ENCODE measurements at regions not wholly inside any gene's neighbourhood (a gene's known extent, or its start where the extent isn't known, plus 50 kb on each side); places are given as distances from the start of the nearest gene placed in this dataset.

DNA sequence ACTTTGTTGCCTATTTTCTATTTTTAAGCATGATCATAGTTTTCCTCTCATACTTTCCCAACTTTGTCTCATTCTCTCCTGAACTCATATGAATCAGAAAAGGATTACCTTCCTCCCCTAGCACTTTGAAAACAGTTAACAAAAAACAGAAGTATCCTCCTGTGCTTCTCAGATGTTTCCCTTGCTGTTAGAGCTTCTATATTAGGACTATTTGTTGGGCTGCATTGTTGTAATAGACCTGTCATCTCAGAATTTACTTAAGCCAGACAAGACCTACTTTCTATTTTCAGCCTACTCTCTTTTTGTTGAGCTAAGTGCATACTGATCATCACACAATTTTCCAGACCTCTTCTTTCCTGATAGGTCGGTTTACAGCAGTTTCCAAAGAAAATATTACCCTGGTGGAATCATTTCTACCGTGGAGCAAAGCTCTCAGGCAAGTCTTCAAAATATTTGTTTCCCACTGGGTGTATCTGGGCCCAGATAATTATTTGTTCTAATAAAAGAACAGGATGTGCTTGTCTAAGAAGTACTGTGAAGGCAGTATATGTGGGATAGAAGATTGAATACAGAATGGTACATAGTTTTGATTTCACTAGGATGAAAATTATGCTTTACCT is 411.9 kb upstream of the KLF6 start:
- no peak for DNase-seq (ENCODE audit: low spot score)

DNA sequence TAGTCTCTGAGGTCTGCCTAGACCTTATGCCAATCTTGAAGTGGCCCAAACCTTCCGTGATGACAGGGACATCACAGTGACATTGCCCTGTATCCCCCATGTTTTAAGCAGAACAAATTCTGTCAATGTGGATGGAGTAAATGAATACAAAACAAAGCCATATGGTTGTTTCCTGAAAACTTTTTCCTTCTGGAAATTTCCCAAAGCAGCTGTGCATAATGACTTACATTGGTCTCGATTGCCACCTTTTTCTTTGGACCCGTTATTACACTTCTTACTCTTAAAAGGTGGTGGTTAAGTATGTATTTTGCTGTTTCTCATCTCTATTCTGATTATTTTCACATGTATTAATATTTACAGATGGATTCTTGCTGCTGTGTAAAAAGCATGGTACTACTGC is 411.2 kb upstream of the KLF6 start:
- no peak for DNase-seq (ENCODE audit: low spot score)

DNA sequence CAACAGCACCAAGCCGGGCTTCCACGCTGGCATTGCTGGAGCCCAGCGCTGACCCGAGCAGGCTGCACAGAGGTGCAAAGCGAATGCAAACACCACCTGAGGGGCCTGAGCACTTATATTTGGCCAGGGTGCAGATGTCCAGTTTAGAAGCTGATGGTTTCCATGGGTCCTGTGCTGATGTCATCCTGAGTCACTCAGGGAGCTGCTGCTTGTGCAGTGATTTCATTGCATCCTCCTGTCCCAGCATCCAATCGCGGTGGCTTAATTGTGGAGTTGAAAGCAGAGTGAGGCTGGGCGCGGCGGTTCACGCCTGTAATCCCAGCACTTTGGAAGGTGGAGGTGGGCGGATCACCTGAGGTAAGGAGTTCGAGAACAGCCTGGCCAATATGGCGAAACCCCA is 410.2 kb upstream of the KLF6 start:
- DNase-seq (ENCODE audit: low spot score), result no peak

DNA sequence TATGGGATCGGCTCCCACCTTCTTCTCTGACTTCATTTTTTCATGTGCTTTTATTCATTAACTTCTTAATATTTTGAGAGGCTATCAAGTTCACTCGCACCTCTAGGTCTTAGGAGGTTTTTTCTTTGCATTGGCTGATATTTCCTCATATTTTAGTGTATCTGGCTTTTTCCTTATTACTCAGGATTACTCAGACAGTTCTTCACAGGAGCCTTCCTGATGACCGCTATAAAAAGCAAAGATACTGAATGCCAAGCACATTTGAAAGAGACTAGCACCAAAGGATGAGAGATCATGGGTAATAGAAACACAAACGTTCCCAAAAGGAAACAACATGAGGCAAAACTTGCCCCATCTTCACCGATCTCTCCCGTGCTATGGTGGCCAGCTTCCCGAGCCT is 409.2 kb upstream of the KLF6 start:
- no peak for DNase-seq (ENCODE audit: low spot score)

DNA sequence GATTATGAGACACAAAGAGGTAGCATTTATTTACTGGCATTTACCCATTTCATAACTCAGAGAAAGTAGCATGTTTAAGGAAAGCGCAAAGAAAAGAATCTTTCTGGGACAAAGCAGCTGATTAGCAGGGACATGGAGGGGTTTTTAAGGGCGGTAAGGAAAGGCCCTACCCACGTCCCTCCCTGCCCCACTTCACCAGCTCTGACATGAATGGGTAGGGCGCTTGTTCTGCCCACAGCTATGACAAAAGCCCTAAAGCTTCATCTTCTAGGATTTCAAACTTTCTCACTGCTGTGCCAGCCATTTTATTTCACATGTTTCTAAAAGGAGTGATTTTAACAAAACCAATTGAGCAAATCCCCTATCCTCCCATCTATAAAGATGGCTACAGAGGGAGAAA is 406.9 kb upstream of the KLF6 start:
- DNase-seq (ENCODE audit: low spot score), result no peak

DNA sequence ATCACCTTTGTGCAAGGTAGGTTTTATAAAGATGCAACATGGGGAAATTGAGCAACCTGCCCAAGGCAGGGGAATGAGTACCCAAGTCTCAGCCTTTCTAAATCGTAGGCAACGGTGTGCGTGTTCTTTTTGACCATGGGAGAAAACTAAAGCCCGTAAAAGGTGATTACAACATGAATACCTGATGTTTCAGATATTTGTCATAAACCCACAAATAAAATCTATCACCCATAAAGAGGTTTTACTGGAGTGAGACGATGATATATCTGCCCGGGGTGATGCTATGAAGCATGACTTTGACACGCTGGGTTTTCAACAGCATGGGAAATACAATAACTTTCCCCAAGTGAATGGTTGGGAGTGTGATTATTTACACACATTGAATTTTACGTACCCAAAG is 406.3 kb upstream of the KLF6 start:
- DNase-seq (ENCODE audit: low spot score), result no peak

DNA sequence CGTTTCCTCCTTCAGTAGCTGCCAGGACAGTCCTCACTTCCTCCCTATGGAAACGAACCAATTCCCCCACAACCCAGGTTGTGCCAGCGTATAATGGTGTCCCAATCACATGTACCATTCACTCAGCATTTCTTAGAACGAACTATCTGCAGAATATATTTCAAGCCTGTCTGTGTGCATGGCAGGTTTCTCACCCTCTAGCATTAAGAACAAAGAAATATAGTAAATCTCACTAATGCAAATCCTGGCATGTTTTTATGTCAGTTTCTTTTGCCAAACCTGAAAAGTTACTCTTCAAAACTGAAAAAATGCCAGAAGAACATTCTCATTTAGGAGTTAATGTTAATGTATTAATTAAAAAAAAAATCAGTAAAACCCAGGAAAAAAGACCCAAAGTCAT is 405.9 kb upstream of the KLF6 start:
- no peak for DNase-seq (ENCODE audit: low spot score)

DNA sequence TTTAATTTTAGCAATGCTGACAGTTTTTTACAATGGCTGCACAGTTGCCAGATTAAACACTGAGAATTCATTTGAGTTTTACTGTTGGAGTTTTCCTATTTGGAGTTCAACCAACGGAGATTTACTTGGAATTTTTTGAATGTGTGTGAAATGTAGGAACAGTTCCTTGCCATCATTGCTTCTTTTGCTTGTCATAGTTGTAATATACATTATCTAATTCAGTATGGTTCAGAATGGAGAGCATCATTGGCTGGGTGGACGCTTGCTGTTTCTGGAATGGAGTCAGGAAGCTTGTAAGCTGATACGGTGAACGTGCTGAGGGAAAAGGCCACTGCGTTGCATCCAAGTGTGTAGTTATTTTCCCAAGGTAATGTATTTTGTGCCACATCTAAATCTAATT is 404.3 kb upstream of the KLF6 start:
- no peak for DNase-seq (ENCODE audit: low spot score)

DNA sequence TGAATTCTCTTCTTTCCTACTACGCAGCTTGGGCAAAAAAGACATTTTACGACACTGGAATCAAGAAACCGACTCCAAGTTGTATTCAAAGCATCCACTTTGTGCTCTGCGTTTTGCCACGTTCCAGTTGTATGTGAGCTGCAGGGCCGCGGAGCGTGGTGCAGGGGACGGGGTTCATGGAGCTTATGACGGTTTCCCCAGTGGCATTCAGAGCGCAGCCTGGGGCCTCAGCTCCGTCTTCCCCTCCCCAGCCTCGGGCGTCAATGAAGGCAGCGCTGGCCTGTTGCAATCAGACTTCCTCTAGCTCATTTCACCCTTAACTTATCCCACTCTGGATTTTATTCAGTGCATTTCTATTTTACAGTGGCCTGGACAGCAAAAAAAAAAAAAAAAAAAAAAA is 403.4 kb upstream of the KLF6 start:
- DNase-seq (ENCODE audit: low spot score), result no peak

DNA sequence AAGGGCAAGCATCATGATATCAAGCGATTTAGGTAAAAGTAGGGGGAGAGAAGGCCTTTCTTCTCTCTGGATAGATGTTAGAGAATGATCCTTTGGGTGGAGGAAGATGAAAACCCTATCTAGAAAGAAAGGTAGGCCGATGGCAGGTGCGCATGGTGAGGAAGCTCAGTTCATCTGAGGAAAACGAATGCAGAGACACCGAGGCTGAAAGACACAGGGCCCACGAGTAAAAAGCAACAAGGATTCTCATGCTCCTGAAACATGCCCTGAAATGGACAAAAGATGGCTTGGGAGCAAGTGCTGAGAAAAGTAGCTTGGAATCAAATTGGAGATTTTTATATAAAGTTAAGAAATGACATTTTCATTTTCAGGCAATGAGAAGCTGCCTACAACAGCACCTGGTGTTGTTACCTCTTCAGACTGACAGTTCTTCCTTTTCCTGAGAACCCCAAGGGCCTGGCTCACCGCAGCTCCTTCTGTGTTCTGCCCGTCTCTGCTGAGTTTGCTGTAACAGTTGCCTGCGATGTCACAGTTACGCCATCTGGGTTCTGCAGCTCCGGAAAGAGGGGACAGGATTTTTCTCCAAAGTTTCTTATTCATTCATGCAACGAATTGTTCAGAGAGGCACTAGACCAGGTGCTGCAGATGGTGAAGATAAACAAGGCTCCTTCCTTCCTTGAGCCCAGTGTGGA is 402.0 kb upstream of the KLF6 start:
- DNase-seq (ENCODE audit: low spot score), result no peak

DNA sequence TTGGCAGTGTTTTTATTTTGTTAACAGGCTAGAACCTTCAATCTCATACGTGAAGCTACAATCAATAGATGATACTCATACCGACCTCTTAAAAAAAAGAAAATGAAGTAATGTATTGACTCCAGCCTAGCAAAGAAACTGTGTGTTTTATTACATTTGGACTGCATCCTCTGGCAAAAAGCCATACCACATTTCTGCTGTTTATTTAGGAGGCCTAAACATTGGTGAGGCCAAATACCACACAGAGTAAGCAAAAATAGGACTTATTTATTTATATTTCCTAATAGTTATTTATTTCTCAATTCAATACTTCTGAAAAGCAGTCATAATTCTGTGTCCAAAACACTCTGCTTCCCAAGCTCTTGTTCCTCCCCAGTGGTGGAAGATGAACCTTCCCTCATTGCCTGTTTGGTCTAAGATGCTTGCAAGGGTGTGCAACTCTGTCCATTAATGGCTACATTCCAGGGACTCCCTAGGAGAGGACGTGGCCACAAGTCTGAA is 398.8 kb upstream of the KLF6 start:
- no peak for DNase-seq (ENCODE audit: low spot score)

DNA sequence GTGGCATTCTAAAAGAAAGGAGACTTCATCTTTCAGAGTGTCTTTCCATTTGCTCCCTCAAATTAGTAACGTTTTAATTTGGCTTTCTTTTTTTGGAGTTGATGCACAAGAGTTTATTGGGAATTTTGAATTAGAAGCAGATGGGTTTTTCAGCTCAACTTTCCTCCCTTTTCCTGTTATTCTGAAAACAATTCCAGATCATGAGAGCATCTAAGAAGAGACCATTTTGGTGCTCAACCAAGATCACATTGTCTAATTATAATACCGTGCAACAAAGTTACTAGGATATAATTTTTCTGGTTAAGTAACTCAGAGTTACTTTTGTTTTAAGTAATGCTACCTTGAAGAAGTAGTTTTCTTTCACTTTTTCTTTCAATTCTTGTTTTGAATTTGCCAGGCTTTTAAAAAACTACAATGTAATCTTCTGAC is 396.6 kb upstream of the KLF6 start:
- no peak for DNase-seq (ENCODE audit: low spot score)

DNA sequence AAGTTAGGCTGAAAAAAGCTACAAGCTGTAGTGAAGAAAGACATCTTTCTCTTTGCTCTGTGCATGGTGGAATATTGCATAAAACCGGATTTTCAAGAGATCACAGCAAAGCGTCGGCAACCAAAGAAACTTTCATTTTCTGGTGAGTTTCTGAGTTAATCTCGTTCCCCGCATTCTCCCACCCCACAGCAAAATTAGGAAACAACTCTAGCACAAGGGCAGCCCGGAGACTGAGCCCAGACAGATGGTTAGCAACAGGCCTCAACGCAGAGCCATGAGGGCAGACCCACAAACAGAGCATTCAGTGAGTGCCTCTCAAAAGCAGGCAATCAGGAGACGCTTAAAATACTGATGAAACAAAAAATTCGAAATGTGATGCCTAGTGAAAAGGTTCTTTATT is 396.1 kb upstream of the KLF6 start:
- DNase-seq (ENCODE audit: low spot score), result no peak

DNA sequence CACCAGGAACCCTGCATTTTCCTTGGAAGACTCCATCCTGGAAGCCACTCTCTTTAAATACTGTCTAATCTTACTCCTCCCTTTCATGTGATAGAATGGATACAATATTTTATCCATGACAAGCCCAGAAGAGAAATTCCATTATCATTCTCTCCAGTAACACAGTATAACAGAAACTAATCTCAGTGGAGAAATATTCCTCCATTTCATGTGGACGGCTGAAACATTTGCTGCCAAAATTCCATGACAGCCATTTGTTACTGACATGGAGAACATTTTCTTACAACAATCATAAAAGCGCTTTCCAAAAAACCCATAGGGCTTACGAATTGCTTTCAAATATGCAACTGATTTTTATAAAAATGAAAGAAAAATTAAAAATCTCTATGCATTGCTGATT is 392.8 kb upstream of the KLF6 start:
- DNase-seq (ENCODE audit: low spot score), result no peak

DNA sequence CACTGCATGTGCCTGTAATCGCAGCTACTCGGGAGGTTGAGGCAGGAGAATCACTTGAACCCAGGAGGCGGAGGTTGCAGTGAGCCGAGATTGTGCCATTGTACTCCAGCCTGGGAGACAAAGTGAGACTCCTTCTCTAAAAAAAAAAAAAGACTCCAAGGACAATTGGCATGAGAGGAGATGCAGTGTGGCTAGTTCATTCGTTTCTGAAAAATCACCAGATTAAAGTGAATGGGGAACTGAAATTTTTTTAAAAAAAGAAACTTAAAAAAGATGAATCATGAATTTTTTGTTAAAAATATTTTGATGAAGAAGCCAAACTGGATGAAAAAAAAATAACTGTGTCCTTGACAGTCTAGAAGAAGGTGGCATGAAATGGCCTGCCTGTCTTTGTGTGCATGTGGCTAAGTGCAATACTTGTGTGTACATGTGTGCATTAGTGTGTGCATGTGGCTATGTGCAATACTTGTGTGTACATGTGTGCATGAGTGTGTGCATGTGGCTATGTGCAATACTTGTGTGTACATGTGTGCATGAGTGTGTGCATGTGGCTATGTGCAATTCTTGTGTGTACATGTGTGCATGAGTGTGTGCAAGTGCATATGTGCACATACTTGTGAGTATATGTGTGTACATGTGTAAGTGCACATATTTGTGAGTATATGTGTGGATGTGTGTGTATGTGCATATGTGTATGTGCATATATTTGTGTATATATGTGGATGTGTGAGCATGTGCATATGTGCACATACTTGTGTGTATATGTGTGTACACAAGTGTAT is 391.7 kb upstream of the KLF6 start:
- DNase-seq (ENCODE audit: low spot score), result no peak

DNA sequence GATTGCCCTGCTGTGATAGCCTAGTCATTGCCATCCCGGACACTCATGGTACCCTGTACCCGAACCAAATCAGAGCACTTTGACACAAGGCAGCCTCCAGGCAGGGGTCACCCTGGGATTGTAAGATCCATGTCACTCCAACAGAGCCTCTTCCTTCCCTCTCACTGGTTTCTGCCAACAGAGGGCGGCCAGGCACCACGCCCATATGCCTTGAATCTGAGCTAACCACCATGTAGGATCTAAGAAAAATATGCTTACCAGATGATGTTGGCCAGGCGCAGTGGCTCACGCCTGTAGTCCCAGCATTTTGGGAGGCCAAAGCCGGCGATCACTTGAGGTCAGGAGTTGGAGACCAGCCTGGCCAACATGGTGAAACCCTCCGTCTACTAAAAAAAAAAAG is 389.2 kb upstream of the KLF6 start:
- DNase-seq (ENCODE audit: low spot score), result peak; percentile 54

DNA sequence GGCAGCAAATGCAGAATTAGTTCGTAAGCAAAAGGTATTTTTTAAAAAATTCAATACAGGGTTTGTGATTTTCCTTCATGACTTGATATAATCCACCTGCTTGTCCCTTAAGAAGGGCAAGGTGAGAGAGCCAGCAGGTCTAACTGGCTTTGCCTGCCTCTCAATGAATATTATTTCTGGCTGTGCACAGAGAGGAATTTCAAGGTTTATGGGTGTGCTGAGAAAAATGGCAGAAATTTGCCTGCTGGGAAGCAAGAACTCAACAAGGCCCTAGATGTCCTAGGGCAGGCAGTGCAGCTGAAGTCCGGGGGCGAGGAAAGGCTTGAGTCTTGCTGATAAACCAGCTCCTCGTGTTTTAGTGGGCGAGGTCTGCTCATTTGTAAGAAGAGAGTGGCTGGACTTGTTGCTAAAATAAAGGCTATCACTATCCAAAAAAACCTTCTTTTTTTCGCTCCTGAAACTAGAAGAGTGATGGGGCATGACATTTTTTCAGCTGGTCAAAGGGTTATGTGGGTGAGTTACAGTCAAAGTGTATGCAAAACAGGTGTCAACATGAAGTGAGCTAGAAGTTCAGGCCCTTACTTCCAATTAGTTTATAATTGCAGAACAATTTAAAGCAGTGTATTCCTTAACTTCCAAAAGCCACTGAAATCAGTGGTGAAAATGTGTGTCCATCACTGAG is 385.8 kb upstream of the KLF6 start:
- no peak for DNase-seq (ENCODE audit: low spot score)

DNA sequence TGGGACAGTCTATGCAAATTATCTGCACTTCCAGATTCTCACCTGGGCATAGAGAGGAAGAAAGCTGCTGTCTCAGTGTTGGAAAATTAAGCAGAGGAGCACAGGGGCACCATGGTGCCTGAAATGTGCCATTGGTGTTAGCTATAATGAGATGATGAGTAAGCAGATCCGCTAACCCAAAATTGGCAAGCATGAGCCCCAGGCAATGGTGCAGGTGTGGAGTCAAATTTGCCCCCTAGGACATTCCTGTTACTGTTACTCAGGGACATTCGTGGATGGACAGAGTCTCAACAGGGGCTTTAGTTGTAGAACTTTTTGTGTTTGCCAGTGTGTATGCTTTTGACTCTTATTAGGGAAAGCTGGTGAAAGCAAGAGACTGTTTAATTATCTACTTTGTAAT is 385.2 kb upstream of the KLF6 start:
- no peak for DNase-seq (ENCODE audit: low spot score)

DNA sequence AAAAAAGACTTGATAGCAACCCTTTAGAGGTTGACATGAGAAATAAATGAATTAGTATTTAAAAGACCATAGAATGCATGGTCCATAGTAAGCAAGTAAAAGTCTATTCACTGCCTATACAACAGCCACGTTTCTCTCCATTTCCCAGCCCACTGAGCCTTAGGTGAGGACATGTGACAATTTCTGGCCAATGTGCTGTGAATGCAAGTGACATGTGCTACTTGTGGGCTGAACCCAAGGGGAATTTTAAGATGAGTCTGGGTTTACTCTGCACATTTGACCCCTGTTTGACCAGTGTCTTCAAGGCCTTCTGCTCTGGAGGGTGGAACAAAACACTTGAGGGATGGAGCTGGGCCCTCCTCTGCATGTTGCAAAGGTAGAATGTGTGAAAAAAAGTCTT is 384.4 kb upstream of the KLF6 start:
- no peak for DNase-seq (ENCODE audit: low spot score)

DNA sequence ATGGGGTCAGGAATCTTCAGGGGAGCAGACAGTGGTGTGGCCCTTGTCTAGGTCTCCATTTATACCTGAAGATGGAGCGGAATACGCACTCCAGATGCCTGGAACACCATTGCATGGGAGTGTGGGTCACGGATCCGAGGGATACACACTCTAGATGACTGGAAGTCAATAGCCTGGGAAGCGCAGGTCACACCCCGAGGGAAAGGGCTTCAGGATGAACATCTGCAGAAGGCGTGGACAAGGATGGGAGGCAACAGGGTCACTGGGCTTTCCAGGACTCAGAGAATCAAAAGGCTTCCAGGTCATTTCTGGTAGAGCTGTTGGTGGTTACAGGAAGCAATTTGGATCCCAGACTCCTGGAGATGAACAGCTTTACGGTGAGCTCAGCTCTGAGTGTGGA is 382.2 kb upstream of the KLF6 start:
- no peak for DNase-seq (ENCODE audit: low spot score)

DNA sequence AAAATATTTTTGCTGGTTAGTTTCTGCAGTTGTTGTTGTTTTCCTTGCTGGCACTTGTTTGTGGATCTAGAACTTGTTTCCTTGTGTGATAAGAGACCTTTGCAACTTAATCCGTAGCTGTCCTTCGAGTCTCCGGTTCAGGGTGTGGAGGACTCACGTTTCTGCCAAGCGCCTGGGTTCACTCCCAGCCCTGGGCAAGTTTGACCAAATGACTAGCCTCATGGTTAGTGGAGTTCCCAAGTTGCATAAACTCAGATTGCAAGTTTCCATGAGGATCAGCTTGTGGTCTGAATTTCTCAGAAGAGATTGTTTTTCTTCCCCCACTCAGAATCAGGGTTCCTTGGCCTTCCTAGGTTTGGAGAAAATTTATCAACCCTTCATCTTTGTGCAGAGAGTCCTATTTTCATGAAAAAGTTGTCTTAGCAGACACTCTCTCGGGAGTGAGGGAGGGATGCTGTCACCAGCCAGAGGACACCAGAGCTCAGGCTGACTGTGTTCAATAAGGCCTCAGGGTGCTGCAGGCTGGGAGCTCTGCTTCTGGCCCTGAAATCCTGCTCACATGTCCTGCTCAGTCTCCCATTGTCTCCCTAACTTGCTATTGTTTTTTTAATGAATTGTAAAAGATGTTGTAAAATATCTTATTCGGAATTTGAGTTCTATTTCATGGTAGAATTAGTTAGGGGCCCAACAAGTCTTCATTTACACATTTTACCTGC is 377.7 kb upstream of the KLF6 start:
- DNase-seq (ENCODE audit: low spot score), result no peak

DNA sequence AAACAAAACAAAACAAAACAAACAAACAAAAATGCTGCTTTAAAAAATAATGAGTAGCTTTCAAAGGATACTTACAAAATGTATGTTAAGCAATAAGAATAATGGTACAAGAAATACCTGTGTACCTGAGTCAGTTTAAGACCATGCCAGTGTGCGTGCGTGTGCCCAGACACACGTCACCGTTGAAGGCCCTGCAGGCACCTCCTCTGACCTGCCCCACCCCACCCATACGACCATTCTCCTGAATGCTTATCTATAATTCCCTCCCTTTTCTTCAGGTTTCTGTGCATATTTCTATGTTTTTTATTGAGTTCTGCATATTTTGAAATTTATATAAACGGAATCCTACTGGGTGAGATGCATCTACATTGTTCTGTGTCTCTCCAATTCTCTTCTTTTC is 374.2 kb upstream of the KLF6 start:
- no peak for DNase-seq (ENCODE audit: low spot score)
